NCI-H128 (cell line): ENCODE measurements at regions not wholly inside any gene's neighbourhood (a gene's known extent, or its start where the extent isn't known, plus 50 kb on each side); places are given as distances from the start of the nearest gene placed in this dataset.

Source experiments
- DNase-seq: peaks from one replicate; lab custom pipeline; 2025; ENCODE audit not compliant: unreplicated experiment; lab: John Stamatoyannopoulos, UW

DNA sequence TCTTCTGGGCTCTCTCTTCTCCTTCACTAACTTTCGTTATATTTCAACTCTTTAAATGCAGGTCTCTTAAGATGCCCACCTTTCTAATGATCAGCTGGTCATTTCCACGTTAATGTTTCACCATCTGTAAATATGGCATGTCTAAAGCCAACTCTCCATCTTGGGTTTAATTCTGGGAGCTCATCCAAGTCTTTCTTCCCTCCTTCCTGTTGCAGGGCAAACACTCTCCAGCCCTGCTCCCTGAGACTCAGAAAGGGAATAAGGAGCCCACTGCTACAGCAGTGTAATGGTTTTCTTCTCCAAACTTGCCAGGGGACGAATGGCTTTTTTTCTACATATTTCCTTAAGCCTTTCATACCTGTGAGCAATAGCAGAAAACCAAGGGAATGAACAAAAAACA is 73.3 kb upstream of the SOX1 start:
- no peak for DNase-seq

DNA sequence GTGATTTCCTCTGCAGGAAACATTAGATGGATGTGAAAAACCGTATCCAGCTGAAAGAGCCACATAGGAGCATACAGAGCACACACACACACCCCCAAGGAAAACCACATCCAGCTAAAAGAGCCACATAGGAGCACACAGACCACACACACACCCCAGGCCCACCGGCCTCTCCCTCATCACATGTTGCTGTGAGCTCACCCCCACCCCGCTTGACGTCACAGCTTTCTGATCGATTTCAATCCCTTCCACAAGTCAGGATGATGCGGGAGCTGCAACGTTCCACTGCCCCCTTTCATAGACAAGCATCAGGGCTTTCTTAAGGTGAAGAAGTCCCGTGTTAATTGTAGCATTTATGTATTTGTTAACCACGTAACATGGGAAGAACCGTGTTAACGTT is 72.4 kb upstream of the SOX1 start:
- DNase-seq, result no peak

DNA sequence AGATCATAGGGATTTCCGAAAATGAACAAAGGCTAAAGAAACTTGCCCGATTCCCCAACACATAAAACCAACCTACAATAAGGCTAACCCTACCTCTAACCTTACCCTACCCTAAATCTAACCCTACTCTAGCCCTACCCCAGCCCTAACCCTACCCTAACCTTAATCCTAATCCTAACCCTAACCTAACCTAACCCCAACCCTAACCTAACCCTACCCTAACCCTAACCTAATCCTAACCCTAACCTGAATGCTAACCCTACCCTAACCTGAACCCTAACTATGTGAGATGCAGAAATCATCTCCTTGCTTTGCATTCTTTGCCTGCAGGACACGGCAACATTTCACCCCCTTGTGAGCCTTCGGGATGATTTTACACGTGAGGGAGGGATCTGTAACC is 67.6 kb upstream of the SOX1 start:
- DNase-seq, result no peak

DNA sequence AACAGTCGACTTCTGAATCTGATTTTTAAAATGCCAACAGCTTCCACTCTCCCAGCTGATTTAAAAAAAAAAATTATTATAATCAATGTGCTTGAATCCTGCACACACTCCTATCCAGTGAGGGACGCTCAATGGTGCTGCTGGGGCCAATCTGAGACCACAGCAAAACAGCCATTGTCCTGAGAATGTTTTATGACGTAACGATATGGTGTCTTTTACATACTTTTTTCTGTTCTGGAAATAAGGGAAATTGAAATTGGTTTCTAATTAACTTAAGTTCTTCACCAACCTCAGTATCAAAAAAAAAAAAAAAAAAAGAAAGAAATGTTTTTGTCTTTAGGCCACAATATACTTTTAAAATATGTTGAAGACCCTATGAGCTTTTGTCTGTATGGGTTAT is 66.1 kb upstream of the SOX1 start:
- DNase-seq, result no peak

DNA sequence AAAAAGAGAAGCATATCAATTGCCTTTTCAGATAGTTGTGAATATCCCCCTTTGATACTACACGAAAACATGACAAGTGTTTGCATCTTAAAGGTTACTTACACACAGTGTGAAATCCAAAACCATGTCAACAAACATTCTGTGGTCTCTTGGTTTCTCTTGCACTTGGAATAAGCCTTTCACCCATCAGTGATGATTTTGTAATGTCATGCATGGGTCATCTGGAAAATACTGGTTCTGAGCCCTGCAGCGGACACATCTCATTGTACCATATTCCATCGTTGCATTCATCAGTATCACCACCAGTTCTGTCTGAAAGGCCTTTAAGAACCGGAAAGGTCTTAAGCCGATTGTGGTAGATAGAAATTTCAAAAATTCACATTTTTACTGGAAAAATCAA is 65.4 kb upstream of the SOX1 start:
- DNase-seq, result no peak

DNA sequence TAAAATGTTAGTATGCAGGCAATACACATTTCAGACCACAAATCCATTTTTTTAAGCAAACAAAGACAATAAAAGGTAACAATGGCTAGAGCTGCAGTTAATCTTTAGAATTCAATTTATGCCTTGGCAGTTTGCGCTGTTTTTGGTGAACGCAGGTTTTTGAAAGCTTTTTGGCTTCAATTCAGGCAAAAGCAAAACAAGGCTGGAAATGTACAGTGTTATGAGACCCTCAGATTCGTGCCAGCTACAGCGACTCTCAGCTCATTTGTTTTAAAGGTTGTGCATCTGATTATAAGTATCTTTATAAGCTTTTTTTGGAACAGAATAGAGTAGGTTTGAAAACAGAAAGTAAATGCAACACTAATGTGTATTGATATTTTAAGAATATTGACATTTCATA is 63.6 kb upstream of the SOX1 start:
- DNase-seq, result no peak

DNA sequence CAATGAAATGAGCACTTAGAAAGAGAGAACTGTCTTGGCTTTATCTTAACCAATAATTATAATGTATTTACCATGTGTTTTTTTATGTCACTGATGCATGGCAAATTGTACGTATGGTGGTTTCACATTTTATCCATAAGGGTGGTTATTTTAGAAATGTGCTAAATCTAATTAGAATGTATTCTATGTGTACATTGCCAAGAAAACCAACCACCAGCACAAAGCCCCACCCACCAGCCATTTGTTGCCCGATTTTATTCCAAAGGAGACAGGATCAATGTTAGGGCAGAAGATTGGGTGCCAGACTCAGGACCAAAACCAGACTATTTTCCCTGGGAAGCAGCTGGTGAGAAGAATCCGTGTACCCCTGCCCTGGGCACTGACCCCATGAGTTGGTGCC is 63.0 kb upstream of the SOX1 start:
- DNase-seq, result no peak

DNA sequence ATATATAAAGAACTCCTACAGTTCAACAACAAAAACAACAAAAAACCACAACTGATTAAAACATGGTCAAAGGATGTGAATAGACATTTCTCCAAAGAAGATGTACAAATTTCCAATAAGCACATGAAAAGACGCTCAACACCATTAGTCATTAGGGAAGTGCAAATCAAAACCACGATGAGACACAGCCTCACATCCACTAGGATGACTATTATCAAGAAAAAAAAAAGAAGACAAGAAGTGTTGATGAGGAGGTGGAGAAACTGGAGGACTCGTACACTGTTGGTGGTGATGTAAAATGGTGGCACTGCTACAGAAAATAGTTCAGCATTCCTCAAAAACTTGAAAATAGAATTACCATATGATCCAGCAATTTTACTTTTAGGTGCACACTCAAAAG is 61.0 kb upstream of the SOX1 start:
- no peak for DNase-seq

DNA sequence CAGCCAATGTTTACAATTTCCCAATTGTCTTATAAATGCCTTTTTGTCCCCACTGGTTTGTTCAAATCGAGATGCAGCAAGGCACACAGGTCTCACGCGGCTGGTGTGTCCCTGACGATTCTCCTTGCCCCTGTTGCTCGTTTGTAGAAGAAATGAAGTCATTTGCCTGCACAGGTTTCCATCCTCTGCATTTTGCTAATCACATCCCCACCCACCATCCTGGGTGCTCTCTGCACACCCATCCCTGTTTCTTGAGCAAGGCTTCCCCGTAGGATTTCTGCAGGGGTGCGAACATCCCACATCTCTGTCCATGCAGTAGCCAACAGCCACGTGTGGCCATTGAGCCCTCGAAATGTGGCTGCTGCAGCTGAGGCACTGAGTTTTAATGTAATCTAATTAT is 59.8 kb upstream of the SOX1 start:
- no peak for DNase-seq

DNA sequence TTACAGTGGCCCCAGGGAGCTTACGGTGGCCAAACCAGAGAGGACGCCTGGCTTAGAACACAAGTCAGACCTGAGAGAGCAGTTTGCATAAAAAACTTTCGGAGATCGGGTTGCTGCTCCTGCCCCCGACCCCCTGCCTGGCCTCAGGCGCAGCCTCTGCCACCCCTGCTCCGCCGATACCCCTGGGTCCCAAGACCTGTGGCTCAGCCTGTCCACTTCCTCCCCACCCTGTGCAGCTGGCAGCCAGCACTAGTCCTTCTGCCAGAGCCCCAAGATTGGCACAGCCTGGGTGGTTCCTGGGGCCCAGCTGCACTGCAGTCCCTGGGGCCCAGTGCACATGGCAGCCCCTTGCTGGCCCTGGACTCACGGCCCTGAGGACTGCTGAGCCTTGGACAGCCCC is 56.2 kb upstream of the SOX1 start:
- no peak for DNase-seq

DNA sequence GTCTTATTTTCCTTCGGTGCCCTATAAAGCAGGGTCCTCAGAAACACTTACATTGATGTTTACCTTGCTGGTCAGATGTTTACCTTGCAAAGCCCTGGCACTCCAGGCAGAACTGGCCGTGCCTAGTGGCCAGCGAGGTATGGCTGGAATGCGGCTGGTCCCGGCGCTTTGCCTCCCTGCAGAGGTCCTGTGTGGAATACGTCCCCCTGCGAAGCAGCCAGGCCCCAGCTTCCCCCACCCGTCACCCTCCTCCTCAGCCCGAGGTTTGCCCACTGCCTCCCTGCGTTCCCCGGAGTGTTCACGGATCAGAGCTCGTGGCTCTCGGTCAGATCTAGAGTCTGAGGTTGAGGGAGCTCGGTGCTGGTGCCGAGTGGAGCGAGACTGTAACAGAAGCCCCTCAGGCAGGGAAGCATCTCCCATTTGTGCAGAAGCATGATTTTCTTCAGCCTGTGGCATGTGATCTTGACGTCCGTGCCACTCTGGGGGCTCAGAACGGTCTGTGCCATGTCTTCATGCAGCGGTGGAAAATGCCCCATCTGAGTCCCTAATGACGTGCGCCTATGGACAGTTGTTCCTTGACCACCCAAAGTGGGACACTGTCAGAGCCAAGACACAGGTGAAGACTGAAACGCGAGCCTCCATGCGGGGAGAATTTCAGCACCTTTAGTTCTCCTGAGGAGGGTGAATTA is 54.8 kb upstream of the SOX1 start:
- DNase-seq, result no peak

DNA sequence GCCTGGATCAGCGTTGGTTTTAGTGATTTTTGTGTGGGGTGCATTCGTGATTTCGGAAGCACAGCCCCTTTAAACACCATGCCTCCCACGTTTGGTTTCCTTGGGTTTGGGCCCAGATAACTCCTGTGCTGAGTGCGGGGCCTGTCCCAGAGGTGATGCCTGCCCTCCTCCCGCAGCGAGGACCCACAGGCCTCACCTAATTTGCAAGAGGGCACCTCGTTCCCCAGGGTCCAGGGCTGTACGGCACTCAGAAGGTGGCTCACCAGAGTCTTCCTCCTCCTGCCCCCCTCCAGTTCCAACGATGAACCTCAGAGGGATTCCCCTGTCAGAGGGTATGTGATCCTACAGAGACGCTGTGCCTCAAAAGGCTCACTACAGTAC is 54.3 kb upstream of the SOX1 start:
- no peak for DNase-seq

DNA sequence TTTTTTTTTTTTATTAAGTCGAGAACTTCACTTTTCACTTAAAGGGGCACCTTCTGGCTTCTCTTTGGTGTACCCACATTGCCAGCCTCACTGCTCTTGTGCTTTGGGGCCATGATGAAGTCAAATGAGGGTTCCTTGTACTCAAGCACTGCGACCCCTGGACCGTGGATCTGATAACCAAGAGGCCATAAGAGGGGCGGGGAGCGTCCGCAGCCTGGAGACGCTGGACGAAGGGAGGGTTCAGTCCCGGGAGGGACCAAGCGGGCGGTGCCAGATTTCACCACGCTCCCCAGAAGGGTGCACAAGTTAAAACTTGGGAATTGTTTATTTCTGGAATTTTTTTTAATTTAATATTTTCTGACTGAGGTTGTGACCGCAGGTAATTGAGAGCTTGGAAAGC is 53.3 kb upstream of the SOX1 start:
- no peak for DNase-seq

DNA sequence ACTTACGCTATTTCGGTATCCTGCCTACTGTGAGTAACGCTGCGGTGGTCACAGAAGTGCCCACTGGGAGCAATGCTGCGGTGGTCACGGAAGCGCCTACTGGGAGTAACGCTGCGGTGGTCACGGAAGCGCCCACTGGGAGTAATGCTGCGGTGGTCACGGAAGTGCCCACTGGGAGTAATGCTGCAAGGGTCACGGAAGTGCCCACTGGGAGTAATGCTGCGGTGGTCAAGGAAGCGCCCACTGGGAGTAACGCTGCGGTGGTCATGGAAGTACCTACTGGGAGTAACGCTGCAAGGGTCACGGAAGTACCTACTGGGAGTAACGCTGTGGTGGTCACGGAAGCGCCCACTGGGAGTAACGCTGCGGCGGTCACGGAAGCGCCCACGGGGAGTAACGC is 52.1 kb upstream of the SOX1 start:
- no peak for DNase-seq
